GM20000 (cell line): ENCODE measurements at regions not wholly inside any gene's neighbourhood (a gene's known extent, or its start where the extent isn't known, plus 50 kb on each side); places are given as distances from the start of the nearest gene placed in this dataset.
"Not testable (repeated sequence)": the region's sequence is repeated elsewhere in the genome, so short reads cannot be mapped to it uniquely, and the experiment has no call there.

Experiments
- DNase-seq: peaks from one replicate; pipeline ENCODE4 v3.0.0; 2012; ENCODE audit warnings: low spot score
- TF ChIP-seq, protein P1 (sequence below): IDR thresholded peaks from 2 replicates; pipeline ENCODE4 v1.5.1; 2012; ENCODE audit warnings: mild to moderate bottlenecking, control low read depth; ENCODE audit errors: extremely low read depth, missing control alignments

DNA sequence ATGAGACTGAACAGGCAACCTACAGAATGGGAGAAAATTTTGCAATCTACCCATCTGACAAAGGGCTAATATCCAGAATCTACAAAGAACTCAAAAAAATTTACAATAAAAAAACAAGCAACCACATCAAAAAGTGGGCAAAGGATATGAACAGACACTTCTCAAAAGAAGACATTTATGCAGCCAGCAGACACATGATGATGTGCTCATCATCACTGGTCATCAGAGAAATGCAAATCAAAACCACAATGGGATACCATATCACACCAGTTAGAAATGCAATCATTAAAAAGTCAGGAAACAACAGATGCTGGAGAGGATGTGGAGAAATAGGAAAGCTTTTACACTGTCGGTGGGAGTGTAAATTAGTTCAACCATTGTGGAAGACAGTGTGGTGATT lies 51.7 kb upstream of the PAXBP1 start:
- DNase-seq, result not testable (repeated sequence)

DNA sequence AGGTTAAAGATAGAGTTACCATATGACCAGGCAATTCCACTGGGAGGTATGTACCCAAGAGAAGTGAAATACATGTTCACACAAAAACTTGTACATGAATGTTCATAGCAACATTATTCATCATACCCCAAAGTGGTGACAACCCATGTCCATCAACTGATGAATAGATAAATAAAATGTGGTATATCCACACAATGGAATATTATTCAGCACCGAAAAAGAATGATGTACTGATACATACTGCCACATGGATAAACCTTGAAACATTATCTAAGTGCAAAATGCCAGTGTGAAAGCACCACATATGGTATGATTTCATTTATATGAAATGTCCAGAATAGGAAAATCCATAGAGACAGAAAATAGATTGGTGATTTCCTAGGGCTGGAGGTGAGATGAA lies 53.4 kb upstream of the PAXBP1 start:
- TF ChIP-seq, protein P1, sequence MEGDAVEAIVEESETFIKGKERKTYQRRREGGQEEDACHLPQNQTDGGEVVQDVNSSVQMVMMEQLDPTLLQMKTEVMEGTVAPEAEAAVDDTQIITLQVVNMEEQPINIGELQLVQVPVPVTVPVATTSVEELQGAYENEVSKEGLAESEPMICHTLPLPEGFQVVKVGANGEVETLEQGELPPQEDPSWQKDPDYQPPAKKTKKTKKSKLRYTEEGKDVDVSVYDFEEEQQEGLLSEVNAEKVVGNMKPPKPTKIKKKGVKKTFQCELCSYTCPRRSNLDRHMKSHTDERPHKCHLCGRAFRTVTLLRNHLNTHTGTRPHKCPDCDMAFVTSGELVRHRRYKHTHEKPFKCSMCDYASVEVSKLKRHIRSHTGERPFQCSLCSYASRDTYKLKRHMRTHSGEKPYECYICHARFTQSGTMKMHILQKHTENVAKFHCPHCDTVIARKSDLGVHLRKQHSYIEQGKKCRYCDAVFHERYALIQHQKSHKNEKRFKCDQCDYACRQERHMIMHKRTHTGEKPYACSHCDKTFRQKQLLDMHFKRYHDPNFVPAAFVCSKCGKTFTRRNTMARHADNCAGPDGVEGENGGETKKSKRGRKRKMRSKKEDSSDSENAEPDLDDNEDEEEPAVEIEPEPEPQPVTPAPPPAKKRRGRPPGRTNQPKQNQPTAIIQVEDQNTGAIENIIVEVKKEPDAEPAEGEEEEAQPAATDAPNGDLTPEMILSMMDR, result no peak
- no peak for DNase-seq

DNA sequence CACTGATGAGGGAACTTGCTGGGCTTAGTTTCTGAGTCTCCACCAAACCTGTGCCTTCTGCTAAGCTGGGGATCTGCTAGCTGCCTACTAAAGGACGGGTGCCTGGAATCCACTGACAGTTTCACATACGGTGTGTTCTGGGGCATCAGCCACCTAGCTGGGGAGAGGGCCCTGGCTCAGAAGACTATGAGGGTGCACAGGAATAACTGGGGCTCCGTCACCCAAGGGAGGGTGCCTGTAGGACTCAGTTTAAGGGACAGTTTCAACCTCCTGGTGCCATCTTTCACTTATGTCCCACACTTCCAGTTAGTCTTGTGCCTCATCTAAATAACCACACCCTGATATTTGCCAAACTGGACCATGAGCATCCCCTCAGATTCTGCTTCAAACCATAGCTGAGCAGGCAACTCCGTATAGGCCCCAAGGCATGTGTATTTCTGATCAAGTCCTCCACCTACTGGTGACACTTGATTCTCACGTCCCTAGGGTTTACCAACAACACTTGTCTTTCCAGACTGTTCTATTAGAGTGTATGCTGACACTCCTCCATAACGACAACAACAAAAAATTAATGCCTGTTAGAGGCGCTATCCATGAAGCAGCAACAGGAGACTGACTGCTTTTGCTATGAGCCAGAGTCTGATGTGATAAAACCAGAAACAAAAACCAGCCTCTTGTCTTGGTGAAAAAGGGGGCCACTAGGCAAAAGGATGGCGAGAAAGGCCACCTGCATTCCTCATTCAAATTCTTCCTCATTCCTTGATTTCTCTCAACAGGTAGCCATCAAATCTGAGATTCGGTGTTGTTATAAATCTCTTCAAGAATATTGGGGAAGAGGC lies 55.0 kb upstream of the PAXBP1 start:
- TF ChIP-seq, protein P1, result peak; percentile 59

DNA sequence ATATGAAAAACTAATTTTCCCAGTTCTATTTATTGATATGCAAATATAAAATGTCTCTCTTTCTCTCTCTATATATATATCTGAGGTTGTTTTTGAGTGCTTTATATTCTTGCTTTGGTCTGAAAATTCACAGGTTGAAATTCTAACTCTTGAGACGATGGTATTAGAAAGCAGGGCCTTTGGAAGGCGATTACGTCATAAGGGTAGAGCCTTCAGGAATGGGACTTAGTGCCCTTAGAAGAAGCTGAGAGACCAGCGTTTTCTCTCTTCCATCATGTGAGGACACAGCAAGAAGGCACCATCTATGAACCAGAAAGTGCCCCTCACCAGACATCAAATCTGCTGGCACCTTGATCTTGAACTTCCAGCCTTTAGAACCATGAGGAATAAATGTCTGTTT lies 57.4 kb upstream of the PAXBP1 start:
- TF ChIP-seq, protein P1, result no peak
- no peak for DNase-seq

More for the DNA sequence above, 55.0 kb upstream of the PAXBP1 start:
- peak; percentile 70 for DNase-seq

DNA sequence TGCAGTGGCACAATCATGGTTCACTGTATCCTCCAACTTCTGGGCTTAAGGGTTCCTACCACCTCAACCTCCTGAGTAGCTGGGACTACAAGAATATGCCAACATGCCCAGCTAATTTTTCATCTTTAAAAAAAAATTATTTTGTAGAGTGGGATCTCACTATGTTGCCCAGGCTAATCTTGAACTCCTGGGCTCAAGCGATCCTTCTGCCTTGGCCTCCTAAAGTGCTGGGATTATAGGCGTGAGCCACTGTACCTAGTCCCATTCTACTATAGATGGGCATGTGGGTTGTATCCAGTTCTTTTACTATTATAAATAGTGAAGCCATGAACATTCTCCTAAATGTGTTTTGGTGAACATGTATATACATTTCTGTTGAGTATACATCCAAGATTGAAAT lies 57.9 kb upstream of the PAXBP1 start:
- no peak for DNase-seq
- TF ChIP-seq, protein P1, result no peak

DNA sequence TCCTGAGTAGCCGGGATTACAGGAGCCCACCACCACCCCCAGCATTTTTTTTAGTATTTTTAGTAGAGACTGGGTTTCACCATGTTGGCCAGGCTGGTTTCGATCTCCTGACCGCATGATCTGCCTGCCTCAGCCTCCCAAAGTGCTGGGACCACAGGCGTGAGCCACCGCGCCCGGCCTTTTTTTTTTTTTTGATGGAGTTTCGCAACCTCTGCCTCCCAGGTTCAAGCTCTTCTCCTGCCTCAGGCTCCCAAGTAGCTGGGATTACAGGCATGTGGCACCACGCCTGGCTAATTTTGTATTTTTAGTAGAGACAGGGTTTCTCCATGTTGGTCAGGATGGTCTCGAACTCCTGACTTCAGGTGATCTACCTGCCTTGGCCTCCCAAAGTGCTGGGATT lies 60.2 kb upstream of the PAXBP1 start:
- DNase-seq, result not testable (repeated sequence)

DNA sequence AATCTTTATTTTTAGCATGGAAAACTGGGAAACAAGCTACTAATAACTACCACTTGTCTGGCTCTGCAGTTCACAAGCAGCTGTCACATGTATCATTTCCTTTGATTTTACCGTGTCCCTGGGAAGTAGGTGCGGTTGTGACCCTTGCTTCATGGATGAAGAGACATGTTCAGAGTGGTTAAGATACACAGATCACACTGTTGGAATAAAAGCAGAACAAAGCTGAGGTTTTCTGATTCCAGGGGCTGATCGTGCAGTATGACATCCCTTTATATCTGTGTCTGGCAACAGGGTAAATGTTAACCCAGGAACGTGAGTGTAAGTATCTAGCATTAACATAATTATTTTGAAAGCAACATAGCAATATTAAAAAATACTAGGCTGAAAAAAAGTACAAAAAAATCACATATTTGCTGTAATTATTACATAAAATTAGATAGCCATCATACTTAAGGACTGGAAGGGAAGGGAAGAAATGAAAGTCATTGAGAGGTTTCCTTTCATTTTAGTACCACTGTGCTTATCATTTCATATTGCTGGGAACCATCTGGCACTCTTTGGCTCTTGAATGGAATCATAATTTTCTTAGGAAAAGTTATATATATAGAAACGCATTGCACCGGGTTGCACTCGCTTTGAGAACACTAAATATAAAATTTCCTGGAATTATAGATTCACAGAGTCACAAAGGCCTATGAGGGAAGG lies 62.8 kb upstream of the PAXBP1 start:
- no peak for DNase-seq
- TF ChIP-seq, protein P1, result no peak

DNA sequence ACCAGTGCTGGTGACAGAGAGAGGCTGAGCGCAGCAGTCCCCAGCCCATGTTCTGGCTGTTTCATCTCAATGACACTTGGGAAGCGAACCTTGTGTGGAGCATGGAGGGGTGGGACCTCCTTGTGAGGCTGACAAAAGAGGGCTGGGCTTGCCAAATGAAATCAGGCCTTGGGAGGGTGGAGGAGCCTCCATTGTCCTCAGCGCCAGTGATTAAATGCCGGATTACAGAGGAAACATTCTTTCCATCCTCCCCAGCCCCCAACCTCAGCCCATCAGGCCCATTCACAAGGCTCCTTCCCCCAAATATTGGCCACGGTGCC lies 63.3 kb upstream of the PAXBP1 start:
- no peak for DNase-seq
- TF ChIP-seq, protein P1, result no peak
